HG03025 (cell line): ENCODE measurements at regions not wholly inside any gene's neighbourhood (a gene's known extent, or its start where the extent isn't known, plus 50 kb on each side); places are given as distances from the start of the nearest gene placed in this dataset.

Experiments
- ATAC-seq: cut with Tn5 transposase; IDR thresholded peaks from one replicate; pipeline ENCODE4 v1.9.1; 2021; ENCODE audit warnings: mild to moderate bottlenecking, moderate library complexity; ENCODE audit not compliant: unreplicated experiment, low FRiP score

DNA sequence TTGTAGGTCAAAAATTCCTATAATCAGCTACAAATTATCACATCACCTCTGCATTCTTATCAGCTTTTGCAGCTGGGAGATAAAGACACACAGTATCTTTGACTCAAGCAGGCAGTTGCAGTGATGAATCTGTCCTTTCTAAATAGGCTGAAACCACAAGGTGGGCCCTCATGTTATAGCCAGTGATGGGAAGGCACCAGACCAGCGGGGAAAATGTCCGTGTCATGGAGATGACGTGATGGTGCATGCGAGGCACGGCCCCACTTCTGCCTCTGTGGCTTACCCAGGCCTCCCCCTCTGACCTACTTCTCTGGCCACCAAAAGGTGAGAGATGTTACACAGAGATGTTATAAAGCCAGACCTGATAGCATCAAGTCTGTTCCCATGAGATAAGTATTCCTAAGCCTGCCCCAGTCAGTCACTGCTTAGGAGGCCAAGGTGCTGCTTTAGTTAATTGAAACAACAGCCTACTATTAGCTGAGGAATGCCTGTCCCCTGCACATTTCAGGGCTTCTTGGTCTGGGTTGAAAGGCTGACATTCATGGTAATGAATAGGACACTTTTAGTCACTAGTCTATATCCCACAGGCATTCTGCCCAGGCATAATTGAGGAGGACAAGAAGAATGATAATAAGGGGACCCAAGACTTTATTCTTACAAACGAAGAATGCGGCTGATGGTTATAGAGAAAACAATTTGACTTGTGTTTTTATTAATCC lies 327.9 kb downstream of the LPIN1 start:
- ATAC-seq, result no peak

- no peak for ATAC-seq
These were observed 328.4 kb downstream of the LPIN1 start for GRCh38 chr2:12074845-12075217.

DNA sequence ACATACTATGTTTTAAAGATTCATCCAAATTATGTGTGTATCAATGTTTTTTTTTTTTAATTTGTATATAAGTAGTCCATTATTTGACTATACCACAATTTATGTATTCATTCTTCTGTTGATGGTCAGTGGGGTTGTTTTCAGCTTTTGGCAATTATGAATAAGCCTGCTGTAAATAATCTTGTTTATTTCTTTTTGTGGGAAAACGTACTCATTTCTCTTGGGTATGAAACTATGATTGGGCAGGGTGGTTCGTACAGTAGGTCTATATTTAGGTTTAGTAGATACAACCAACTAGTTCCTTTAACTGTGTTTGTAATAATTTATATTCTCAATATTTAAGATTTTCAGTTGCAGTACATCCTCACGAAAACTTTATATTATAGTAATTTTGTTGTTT lies 329.2 kb downstream of the LPIN1 start:
- ATAC-seq, result no peak

GRCh38 chr2:12076810-12077209 lies 330.4 kb downstream of the LPIN1 start:
- no peak for ATAC-seq

- ATAC-seq, result no peak
These were observed 333.9 kb downstream of the LPIN1 start for GRCh38 chr2:12080360-12080759.

DNA sequence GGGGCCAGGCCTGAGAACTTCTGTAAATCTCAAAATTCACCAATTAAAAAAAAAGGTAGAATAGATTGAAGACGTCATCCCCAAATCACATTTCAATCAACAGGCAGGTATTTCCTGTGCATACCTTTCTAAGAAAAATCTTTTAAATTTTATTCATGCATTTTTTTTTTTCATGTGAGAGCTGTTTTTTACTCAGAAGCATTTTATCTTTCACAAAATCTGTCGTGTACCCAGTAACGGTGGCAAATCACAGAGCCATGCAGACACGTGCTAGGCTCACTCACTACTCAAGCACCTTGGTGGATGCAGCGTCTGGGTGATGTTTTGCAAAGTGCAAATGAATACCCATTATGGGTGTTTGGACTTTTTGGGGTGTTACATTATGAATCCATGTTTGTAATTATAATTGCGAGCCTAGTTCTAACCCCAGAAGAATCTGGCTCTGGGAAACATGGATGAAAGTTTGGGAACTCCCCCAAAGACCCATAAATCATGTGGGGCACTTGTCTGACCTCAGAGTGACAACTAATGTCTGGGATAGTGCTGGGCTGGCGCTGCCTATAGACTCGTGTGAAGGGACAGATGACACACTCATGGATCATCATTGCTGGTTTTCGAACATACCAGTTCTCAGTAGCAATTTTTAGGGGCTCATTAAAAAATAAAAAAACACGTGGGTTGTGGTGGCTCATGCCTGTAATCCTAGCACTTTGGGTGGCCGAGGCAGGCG lies 335.2 kb downstream of the LPIN1 start:
- ATAC-seq, result no peak

DNA sequence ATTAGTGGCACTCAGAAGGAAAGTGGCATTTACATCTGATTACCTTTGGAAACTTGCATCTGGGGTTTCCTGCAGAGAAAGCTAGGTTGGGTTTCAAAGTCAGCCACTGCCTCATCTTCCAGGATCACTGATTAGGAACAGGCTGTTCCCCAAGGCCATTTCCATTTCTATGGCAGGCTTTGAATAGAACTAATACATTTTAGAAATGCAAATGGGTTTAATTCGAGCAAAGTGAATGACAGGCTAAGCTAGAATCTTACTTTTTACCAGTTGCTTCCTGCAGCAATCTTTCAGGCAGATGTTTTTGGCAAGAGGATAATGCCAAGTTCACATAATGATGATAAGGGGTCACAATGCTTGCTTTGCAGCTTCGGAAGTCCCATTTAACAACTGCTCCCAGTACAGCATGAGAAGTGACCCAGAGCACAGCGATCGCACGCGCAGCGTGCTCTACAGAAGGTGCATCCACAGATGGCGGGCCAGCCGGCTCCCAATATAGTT lies 336.7 kb downstream of the LPIN1 start:
- no peak for ATAC-seq

DNA sequence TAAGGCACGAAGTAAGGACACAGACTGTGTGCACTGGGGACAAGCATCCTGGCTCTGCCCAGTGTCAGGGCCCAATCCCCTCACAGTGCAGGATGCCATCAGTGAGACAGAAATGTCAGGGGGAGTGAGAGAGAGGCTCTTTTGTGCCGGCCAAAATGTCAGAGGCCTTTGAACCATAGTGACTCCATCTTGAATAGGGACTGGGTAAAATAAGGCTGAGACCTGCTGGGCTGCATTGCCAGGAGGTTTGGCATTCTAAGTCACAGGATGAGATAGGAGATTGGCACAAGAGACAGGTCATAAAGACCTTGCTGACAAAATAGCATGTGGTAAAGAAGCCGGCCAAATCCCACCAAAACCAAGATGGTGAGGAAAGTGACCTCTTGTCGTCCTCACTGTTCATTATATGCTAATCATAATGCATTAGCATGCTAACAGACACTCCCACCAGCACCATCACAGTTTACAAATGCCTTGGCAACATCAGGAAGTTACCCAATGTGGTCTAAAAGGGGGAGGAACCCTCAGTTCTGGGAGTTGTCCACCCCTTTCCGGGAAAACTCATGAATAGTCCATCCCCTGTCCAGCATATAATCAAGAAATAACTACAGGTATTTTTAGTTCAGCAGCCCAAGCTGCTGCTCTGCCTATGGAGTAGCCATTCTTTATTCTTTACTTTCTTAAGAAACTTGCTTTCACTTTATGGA lies 337.4 kb downstream of the LPIN1 start:
- ATAC-seq, result no peak

- no peak for ATAC-seq
These were observed 340.7 kb downstream of the LPIN1 start for GRCh38 chr2:12087175-12087574.

DNA sequence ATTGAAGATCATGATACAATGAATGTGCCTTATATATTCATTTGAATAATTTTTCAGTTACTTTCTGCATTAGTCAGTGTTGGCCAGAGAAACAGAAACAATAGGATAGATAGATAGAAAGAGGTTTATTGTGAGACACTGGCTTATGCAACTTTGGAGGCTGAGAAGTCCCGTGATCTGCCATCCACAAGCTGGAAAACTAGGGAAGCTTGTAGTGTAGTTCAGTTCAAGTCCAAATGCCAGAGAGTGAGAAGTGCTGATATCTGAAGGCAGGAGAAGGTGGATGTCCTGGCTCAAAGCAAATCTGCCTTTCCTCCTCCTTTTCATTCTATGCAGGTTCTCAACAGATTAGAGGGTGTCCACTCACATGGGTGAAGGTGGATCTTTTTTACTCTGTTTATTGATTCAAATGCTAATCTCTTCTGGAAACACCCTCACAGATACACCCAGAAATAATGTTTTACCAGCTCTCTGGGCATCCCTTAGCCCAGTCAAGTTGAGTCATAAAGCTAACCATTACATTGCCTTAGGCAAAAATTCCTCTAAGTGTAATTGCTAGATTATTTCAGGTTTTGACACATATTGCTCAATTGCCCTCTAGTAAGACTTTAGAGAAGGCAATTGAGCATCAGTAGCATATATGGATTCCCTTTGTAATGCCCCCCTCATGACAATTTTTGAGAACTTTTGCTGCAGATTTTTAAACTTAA lies 341.4 kb downstream of the LPIN1 start:
- no peak for ATAC-seq

- ATAC-seq, result no peak
These were observed 342.6 kb downstream of the LPIN1 start for GRCh38 chr2:12089001-12089400.

DNA sequence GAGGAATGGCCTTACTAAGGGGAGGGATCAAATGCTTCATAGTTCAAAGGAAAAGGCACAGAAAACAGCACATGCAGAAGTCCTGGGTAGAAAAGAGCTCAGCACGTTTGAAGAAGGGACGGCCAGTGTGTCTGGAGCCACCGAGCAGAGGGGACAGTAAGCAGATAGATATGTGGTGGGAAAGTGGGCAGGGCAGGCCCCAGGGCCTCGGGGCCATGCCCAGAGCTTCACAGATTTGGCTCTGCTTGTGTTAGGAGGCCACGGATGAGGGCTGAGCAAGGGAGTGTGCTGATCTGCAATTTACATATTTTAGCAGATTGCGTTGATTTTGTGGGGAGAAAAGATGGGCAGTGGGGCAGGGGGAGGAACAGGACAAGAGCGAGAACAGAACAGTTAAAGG lies 343.1 kb downstream of the LPIN1 start:
- no peak for ATAC-seq

DNA sequence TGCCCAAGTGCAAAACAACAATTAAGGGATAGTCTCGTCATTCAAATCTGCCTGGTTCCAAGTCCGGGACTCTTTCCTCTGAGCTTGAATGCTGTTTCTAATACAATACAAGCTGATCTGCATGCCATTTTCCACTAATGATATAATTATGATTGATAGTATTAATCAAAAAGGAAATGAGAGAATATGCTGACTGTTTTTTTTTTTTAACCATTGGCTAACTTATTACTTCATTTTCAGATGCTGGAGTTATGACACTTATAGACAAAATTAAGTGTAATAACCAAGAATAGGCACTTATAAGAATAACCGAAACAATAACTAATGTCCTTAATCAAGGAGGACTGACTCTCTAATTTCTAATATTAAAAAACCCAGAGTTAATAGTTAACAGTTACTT lies 343.6 kb downstream of the LPIN1 start:
- ATAC-seq, result no peak

DNA sequence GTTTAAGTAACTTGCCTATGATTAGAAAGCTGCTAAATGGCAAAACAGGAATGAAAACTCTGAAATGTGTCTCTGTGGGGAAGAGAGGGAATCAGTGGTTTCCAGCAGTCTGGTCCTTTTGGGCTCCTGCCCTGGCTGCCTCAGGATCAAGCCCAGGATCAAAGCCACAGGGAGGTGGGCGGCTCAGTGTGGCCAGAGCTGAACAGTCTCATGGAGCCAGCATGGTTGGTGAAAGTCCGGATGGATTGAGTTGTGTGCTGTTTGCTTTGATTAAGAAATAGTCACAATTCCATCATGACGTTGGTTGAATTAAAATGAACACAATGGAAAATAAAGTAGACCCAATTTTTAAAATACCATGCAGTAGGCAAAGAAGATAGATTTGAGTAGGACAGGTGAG lies 344.2 kb downstream of the LPIN1 start:
- ATAC-seq, result no peak

GRCh38 chr2:12091201-12091806 lies 344.9 kb downstream of the LPIN1 start:
- no peak for ATAC-seq

DNA sequence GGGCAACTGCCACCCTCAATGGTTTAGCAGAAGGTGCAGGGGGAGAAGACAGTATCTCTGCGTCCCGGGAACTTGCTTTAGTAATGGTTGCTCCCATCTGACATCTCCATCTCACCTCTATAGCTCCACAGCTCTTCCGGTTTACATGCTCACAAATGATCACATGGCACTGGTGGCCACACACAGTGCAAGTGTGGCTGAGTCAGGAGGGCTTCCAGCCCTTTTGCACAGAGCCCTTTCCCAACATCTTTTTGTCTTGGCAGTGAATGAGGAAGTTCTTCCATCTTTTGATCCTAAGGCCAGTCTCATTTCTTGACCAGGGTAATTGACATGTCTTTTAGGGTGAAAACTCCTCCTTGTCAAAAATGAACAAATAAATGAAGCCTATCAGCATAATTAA lies 347.7 kb downstream of the LPIN1 start:
- ATAC-seq, result no peak

DNA sequence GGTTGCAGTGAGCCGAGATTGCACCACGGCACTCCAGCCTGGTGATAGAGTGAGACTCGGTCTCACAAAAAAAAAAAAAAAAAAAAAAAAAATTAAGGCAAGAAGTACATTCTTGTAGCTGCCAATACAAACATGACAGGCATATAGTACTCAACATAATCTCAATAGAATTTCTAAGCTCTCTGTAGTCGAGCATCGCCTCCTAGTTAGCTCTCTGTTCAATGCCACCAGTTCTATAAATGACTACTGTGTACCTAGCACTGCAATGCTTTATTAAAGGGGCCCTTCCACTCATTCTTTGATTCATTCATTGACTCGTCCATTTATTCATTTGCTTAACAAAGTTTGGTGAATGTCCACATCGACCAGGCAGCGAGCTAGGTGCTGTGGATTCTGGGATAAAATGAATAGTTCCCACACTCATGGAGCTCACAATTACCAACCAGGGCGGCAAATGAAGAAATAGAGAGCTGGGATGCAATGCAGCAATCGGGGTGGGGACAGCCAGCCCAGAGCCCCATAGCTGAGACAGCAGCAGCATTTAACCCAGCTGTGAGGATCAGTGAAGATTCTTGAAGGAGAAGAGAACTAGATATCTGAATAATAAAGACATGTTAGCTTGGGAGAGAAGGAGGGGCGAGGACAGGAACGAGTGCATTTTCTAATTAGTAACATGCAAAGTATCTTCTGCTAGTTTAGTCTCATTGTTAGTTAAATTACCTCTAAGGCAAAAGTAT lies 349.8 kb downstream of the LPIN1 start:
- no peak for ATAC-seq

DNA sequence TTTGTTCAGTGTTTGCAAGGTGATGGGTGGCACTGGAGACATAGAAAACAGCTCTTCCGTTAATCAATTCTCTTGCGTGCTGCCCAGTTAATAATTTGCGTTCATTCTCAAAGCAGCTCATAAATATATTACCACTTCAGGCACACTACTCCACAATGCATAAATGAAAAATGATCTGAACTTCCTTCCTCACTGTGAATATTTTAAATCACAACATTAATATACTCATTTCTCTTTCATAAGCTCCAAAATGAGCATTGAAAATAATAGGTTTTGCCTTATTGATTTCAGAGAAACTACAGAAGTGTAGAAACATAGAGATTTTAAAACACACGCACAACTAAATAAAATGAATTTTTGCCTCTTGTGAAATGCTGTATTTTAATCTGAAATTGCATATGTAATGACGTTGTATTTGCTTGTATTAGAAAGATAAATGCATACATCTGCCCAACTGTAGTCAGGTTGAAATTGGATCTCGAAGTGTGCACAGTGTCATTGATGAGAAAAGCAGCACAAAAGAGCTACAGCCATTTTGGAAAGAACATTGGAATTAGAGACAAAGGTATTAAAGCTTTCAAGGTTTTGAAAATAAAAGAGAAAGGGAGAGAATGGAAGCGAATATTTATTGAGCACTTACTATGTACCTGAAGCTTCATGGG lies 350.5 kb downstream of the LPIN1 start:
- no peak for ATAC-seq

- ATAC-seq, result no peak
These were observed 351.4 kb downstream of the LPIN1 start for GRCh38 chr2:12097859-12098258.
